ENCODE measurements at regions not wholly inside any gene's neighbourhood (a gene's known extent, or its start where the extent isn't known, plus 50 kb on each side); places are given as distances from the start of the nearest gene placed in this dataset.

DNA sequence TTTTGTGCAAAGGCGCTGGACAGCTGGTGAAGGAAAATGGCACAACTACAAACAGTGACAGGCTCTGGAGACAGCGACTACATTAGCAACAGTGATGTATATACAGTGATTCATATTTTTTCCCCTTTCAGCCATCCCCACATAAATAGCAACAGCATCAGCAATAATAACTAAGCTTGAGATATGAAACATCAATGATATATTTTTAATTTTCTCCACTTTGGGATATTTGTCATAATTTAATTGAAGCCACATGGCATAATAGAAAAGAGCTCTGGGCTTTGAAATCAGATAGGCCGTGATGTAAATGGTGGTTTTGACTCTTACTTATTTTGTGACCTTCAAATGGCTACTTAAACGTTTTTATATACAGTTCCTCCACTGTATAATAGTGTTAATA, 764.3 kb upstream of the PRMT6 start:
- Mint-ChIP-seq H3K27me3 (ENCODE audit: insufficient read depth, unreplicated experiment) (no peaks in the 10 kb centered on the region), H3K36me3 (ENCODE audit: insufficient read depth, unreplicated experiment) (no peaks in the 10 kb centered on the region), H3K4me1 (ENCODE audit: insufficient read depth, unreplicated experiment) (peaks cover 5% of the 10 kb centered on the region), H3K9me3 (ENCODE audit: unreplicated experiment) (no peaks in the 10 kb centered on the region), H3K27ac (ENCODE audit: low read depth, unreplicated experiment) (no peak overlapping the region), H3K4me3 (ENCODE audit: unreplicated experiment) (no peak overlapping the region)
- ChIA-PET CTCF (interaction anchor here (0.6 kb wide), 1 partner anchor 74 kb away, joined by 3 read pairs; no protein-coding TSS in a partner anchor), POLR2A (no interaction called here)
- intact Hi-C loops (cut with micrococcal nuclease) = no loop called here
- TF ChIP-seq CTCF (IDR thresholded peaks at IDR 0.05; ENCODE audit: unreplicated experiment) = no peak
- BruUV-seq (replicated peaks) = no TSS peak
- no peak for DNase-seq (ENCODE audit: unreplicated experiment)

DNA sequence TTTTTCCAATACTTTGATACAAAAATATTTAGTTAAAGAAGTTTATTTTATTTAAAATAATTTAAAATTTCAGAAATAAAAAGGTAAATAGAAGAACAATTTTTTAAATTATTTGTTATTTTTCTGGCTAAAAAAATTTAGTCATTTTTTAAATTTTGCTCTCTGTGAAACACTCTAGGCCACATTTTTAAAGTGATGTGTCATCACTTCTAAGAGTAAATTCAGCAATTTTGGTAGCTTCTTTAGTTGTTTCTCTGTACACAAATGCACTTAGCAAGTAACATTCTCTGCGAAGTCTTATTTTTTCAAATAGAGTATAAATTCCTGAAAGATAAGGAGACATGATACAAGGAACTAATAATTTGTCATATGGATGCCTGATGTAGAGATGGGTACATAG, 760.0 kb upstream of the PRMT6 start:
- intact Hi-C loops (cut with micrococcal nuclease) = no loop called here
- BruUV-seq (replicated peaks) = no TSS peak
- Mint-ChIP-seq H3K27me3 (ENCODE audit: insufficient read depth, unreplicated experiment) (no peaks in the 10 kb centered on the region), H3K36me3 (ENCODE audit: insufficient read depth, unreplicated experiment) (no peaks in the 10 kb centered on the region), H3K27ac (ENCODE audit: low read depth, unreplicated experiment) (peak overlapping the region; percentile 73), H3K4me1 (ENCODE audit: insufficient read depth, unreplicated experiment) (peaks cover 7% of the 10 kb centered on the region), H3K9me3 (ENCODE audit: unreplicated experiment) (no peaks in the 10 kb centered on the region), H3K4me3 (ENCODE audit: unreplicated experiment) (no peak overlapping the region)
- POLR2A ChIA-PET = interaction anchor here (0.7 kb wide), 1 partner anchor 839 kb away, joined by 3 read pairs; no protein-coding TSS in a partner anchor
- no peak for DNase-seq (ENCODE audit: unreplicated experiment)
- TF ChIP-seq CTCF (IDR thresholded peaks at IDR 0.05; ENCODE audit: unreplicated experiment) = no peak
- CTCF ChIA-PET = no interaction called here

DNA sequence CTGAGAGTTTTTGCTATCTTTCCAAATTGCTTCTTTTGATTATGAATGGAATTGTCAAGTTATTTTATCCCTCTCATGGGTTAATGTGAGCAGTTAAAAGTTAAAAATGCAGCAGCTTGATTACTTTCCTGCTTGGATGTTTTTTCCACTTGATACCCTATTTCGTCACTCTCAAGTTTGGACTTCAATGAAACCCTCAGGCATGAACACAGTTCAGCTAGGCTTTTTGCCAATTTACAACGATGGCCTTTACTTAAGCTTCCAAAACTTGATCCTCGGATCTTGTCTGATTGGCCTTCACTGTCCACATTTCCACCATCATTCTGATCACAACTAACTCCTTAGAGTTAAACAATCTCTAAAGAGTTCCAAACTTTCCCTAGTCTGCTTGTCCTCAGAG, 752.4 kb upstream of the PRMT6 start:
- DNase-seq (ENCODE audit: unreplicated experiment) = peak; percentile 27
- no peaks in the 10 kb centered on the region for H3K36me3 Mint-ChIP-seq (ENCODE audit: insufficient read depth, unreplicated experiment)
- H3K9me3 Mint-ChIP-seq (ENCODE audit: unreplicated experiment) = peaks cover 8% of the 10 kb centered on the region
- no peak overlapping the region for H3K4me3 Mint-ChIP-seq (ENCODE audit: unreplicated experiment)
- intact Hi-C loops (cut with micrococcal nuclease) = no loop called here
- no peaks in the 10 kb centered on the region for H3K27me3 Mint-ChIP-seq (ENCODE audit: insufficient read depth, unreplicated experiment)
- CTCF ChIA-PET = interaction anchor here (0.5 to 0.6 kb wide), 2 partner anchors 266 to 848 kb away, joined by 3 to 4 read pairs; no protein-coding TSS in a partner anchor
- POLR2A ChIA-PET = interaction anchor here (0.6 kb wide), 2 partner anchors 228 to 242 kb away, joined by 3 read pairs; no protein-coding TSS in a partner anchor
- no TSS peak for BruUV-seq (replicated peaks)
- H3K4me1 Mint-ChIP-seq (ENCODE audit: insufficient read depth, unreplicated experiment) = no peaks in the 10 kb centered on the region
- no peak overlapping the region for H3K27ac Mint-ChIP-seq (ENCODE audit: low read depth, unreplicated experiment)
- no peak for TF ChIP-seq CTCF (IDR thresholded peaks at IDR 0.05; ENCODE audit: unreplicated experiment)

DNA sequence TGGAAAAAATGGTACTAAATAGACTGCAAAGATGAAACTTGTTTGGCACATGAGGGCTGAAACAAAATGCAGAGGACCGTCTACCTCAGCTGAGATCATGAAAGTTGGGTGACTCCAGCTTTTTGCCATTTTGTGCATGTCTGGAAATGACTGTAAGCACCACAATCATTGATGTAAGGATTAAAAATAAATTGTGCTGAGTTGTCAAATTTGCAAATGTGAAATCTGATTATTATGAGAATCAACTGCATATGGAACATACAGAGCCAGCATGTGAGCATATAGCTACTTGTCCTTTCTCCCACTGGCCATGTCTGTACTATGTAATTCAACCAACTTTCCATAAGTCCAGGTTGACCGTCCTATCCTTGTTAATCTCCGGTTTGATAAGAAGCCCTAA, 736.9 kb upstream of the PRMT6 start:
- CTCF ChIA-PET = interaction anchor here (0.7 kb wide), 1 partner anchor 14 kb away, joined by 3 read pairs; no protein-coding TSS in a partner anchor
- no peaks in the 10 kb centered on the region for H3K27me3 Mint-ChIP-seq (ENCODE audit: insufficient read depth, unreplicated experiment)

More for the DNA sequence above, 736.9 kb upstream of the PRMT6 start:
- no peak for TF ChIP-seq CTCF (IDR thresholded peaks at IDR 0.05; ENCODE audit: unreplicated experiment)
- POLR2A ChIA-PET = no interaction called here
- no peak for DNase-seq (ENCODE audit: unreplicated experiment)
- BruUV-seq (replicated peaks) = no TSS peak
- intact Hi-C loops (cut with micrococcal nuclease) = no loop called here
- H3K9me3 Mint-ChIP-seq (ENCODE audit: unreplicated experiment) = peaks cover 7% of the 10 kb centered on the region
- no peaks in the 10 kb centered on the region for H3K4me1 Mint-ChIP-seq (ENCODE audit: insufficient read depth, unreplicated experiment)
- no peaks in the 10 kb centered on the region for H3K36me3 Mint-ChIP-seq (ENCODE audit: insufficient read depth, unreplicated experiment)
- no peak overlapping the region for H3K4me3 Mint-ChIP-seq (ENCODE audit: unreplicated experiment)
- H3K27ac Mint-ChIP-seq (ENCODE audit: low read depth, unreplicated experiment) = no peak overlapping the region

All from MCF 10A (cell line).